ENCODE measurements at regions not wholly inside any gene's neighbourhood (a gene's known extent, or its start where the extent isn't known, plus 50 kb on each side); places are given as distances from the start of the nearest gene placed in this dataset.

DNA sequence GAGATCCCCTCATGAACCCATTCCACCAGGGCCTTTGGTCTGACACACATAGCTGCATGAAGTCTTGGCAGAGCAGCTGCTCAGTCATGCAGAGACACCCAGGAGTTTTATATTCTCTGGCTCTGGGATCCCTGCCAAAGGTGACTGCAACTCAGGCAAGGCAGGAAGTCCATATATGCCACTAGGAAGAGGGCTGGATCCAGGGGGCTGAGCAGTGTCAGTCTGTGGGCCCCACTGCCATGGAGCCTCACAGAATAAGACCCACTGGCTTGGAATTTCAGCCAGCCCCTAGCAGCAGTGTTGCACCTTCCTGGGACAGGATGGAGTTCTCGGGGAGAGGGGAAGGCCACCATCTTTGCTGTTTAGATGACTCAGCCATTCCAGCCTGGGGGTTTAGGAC lies 199.7 kb downstream of the TBX15 start:
- TF ChIP-seq EZH2 (IDR thresholded peaks at IDR 0.05; ENCODE audit: borderline replicate concordance, low read length) = no peak
- TF ChIP-seq, protein P1, sequence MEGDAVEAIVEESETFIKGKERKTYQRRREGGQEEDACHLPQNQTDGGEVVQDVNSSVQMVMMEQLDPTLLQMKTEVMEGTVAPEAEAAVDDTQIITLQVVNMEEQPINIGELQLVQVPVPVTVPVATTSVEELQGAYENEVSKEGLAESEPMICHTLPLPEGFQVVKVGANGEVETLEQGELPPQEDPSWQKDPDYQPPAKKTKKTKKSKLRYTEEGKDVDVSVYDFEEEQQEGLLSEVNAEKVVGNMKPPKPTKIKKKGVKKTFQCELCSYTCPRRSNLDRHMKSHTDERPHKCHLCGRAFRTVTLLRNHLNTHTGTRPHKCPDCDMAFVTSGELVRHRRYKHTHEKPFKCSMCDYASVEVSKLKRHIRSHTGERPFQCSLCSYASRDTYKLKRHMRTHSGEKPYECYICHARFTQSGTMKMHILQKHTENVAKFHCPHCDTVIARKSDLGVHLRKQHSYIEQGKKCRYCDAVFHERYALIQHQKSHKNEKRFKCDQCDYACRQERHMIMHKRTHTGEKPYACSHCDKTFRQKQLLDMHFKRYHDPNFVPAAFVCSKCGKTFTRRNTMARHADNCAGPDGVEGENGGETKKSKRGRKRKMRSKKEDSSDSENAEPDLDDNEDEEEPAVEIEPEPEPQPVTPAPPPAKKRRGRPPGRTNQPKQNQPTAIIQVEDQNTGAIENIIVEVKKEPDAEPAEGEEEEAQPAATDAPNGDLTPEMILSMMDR (IDR thresholded peaks at IDR 0.05; ENCODE audit: low read length) = no peak
